Upper lobe of right lung (tissue), 1 donor: ENCODE measurements at regions not wholly inside any gene's neighbourhood (a gene's known extent, or its start where the extent isn't known, plus 50 kb on each side); places are given as distances from the start of the nearest gene placed in this dataset.

Experiments
- ATAC-seq: fragments of 200-7000 bp; cut with Tn5 transposase; one replicate; pipeline ENCODE4 v1.9.1; 2020; ENCODE audit warnings: mild to moderate bottlenecking, moderate library complexity
- DNase-seq: peaks from one replicate; pipeline ENCODE4 v3.0.0-alpha.2; 2020
- H3K27ac ChIP-seq: fragments of 200-600 bp; one replicate; pipeline ENCODE4 v1.8.0; 2022
- H3K27me3 ChIP-seq: fragments of 200-600 bp; one replicate; pipeline ENCODE4 v1.8.0; 2022; ENCODE audit warnings: mild to moderate bottlenecking
- H3K36me3 ChIP-seq: fragments of 200-600 bp; one replicate; pipeline ENCODE4 v1.8.0; 2022
- H3K4me1 ChIP-seq: fragments of 200-600 bp; one replicate; pipeline ENCODE4 v1.8.0; 2022
- H3K4me3 ChIP-seq: fragments of 200-600 bp; one replicate; pipeline ENCODE4 v1.8.0; 2022; ENCODE audit warnings: mild to moderate bottlenecking
- H3K9me3 ChIP-seq: fragments of 200-600 bp; one replicate; pipeline ENCODE4 v1.8.0; 2022
- intact Hi-C: fragments of 100-400 bp; cut with DNase I; formaldehyde crosslinking; loops from one replicate; pipeline ENCODE4 v1.11.0; 2022
- TF ChIP-seq, protein P1 (sequence below): fragments of 200-600 bp; IDR thresholded peaks from one replicate; pipeline ENCODE4 v1.8.0; 2022; ENCODE audit warnings: antibody characterized with exemption
- donor health status: DM: no; HTN: yes; CAD: no; lungs with severe emphysema.

DNA sequence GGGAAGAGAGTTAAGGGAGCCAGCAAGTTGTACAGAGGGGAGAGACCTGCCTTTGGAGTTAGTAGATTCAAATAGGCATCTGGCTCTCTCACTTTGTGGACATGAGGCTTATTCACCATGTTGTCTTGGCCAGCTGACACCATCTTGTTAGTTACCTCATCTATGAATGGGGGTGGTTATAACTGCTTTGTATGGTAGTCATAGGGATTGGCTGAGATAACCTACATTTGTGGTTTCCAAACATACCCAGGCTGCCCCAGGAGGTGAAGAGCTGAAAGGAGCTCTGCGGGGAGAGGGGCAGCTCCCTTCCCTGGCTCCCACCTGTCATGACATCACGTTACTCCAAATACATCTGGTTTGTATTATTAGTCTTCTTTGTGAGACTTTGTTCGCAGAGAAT is 393.3 kb upstream of the AUTS2 start:
- ATAC-seq (no peak), DNase-seq (no peak)
- TF ChIP-seq, protein P1, sequence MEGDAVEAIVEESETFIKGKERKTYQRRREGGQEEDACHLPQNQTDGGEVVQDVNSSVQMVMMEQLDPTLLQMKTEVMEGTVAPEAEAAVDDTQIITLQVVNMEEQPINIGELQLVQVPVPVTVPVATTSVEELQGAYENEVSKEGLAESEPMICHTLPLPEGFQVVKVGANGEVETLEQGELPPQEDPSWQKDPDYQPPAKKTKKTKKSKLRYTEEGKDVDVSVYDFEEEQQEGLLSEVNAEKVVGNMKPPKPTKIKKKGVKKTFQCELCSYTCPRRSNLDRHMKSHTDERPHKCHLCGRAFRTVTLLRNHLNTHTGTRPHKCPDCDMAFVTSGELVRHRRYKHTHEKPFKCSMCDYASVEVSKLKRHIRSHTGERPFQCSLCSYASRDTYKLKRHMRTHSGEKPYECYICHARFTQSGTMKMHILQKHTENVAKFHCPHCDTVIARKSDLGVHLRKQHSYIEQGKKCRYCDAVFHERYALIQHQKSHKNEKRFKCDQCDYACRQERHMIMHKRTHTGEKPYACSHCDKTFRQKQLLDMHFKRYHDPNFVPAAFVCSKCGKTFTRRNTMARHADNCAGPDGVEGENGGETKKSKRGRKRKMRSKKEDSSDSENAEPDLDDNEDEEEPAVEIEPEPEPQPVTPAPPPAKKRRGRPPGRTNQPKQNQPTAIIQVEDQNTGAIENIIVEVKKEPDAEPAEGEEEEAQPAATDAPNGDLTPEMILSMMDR: no peak
- H3K9me3 ChIP-seq: no peaks in the 10 kb centered on the region
- H3K27ac ChIP-seq: no peak overlapping the region
- intact Hi-C loops: no loop called here
- H3K27me3 ChIP-seq: no peaks in the 10 kb centered on the region
- no peak overlapping the region for H3K4me3 ChIP-seq
- H3K36me3 ChIP-seq: no peaks in the 10 kb centered on the region
- H3K4me1 ChIP-seq: no peaks in the 10 kb centered on the region

DNA sequence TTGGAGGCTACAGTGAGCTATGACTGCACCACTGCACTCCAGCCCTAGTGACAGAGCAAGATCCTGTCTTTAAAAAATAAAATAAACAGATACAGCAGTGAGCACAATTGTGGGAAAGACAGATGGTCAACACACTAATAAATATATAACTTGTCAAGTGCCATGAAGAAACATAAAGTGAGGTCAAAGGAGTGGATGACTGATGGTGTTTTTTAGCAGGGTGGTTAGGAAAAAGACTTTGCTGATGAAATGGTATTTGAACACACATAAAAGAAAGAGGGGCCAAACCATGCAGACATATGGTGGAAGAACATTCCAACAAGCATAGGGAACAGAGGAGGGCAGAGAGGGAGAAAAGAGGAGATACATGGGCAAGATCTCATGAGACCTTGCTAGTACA is 392.7 kb upstream of the AUTS2 start:
- no peak for DNase-seq
- Histone ChIP-seq H3K4me3 (no peak overlapping the region), H3K27me3 (no peaks in the 10 kb centered on the region), H3K36me3 (no peaks in the 10 kb centered on the region), H3K9me3 (no peaks in the 10 kb centered on the region), H3K4me1 (no peaks in the 10 kb centered on the region), H3K27ac (no peak overlapping the region)
- intact Hi-C loops: no loop called here
- no peak for ATAC-seq
- TF ChIP-seq, protein P1: no peak

DNA sequence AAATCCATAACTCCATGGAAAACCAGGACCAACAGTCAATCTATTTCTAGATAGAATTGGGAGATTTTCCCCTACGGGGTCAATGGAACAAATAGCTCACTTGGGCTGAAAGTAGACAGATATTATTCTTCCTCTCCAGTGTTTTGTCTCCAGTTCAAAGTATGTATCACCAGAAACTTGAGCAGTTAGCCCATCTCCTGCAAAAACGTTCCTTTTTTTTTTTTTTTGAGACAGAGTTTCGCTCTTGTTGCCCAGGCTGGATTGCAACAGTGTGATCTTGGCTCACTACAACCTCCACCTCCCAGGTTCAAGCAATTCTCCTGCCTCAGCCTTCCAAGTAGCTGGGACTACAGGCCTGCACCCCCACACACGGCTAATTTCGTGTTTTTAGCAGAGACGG is 390.0 kb upstream of the AUTS2 start:
- no peak overlapping the region for H3K27ac ChIP-seq
- TF ChIP-seq, protein P1: no peak
- H3K27me3 ChIP-seq: no peaks in the 10 kb centered on the region
- H3K4me3 ChIP-seq: no peak overlapping the region
- no peak for DNase-seq
- H3K4me1 ChIP-seq: no peaks in the 10 kb centered on the region
- no peaks in the 10 kb centered on the region for H3K36me3 ChIP-seq
- H3K9me3 ChIP-seq: no peaks in the 10 kb centered on the region
- intact Hi-C loops: no loop called here
- no peak for ATAC-seq

DNA sequence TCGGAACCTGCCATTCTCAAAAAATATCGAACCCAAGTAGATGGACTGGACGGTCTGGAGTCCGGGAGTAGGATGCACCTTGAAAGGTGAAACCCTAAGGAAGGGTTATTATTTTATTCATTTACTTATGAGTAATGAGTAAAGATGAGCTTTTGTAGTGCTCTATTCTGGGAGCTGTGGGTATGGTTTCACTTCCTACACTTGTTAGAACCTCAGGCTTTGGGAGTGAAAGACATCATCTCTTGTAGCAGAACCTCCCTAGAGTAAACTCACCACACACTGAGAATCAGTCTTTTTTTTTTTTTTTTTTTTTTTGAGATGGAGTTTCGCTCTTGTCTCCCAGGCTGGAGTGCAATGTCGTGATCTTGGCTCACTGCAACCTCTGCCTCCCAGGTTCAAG is 389.4 kb upstream of the AUTS2 start:
- no peak for ATAC-seq
- TF ChIP-seq, protein P1: no peak
- Histone ChIP-seq H3K4me1 (no peaks in the 10 kb centered on the region), H3K9me3 (no peaks in the 10 kb centered on the region), H3K27ac (no peak overlapping the region), H3K36me3 (no peaks in the 10 kb centered on the region), H3K4me3 (no peak overlapping the region), H3K27me3 (no peaks in the 10 kb centered on the region)
- intact Hi-C loops: no loop called here
- DNase-seq: no peak

DNA sequence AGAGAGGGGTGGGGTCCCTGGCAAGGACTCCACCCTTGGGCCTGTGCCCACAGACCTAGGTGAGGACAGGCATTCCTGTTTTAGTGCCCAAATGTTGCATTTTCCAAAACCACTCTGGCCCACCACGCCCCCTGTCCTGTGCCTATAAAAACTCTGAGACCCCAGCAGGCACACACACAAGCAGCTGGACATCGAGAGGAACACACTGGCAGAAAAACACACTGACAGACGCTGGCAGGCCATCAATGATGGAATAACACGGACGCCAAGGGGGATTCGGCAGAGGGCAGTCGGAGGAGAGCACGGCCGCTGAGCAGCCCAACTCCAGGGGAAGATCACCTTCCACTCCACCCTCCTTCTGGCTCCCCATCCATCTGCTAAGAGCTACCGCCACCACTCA is 386.9 kb upstream of the AUTS2 start:
- DNase-seq: no peak
- no peaks in the 10 kb centered on the region for H3K4me1 ChIP-seq
- no peak for ATAC-seq
- H3K4me3 ChIP-seq: no peak overlapping the region
- no peaks in the 10 kb centered on the region for H3K36me3 ChIP-seq
- TF ChIP-seq, protein P1: no peak
- no peaks in the 10 kb centered on the region for H3K9me3 ChIP-seq
- no peak overlapping the region for H3K27ac ChIP-seq
- intact Hi-C loops: no loop called here
- no peaks in the 10 kb centered on the region for H3K27me3 ChIP-seq

DNA sequence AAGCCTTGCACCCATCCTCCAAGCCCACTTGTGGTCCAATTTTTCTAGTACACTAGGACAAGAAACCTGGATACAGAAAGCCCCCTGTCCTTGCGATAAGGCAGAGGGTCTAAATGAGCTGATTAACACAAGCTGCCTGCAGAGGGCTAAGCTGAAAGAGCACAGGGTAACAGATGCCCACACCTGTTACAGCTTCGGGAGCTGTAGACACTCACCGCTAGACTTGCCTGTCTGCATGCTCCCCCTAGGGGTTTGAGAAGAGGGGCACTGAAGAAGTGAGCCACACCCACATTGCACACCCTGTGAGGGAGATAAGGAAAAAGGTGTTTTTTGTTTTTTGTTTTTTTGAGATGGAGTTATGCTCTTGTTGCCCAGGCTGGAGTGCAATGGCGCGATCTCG is 386.5 kb upstream of the AUTS2 start:
- H3K4me1 ChIP-seq: no peaks in the 10 kb centered on the region
- H3K27ac ChIP-seq: no peak overlapping the region
- H3K4me3 ChIP-seq: no peak overlapping the region
- DNase-seq: no peak
- H3K27me3 ChIP-seq: no peaks in the 10 kb centered on the region
- intact Hi-C loops: no loop called here
- H3K36me3 ChIP-seq: no peaks in the 10 kb centered on the region
- TF ChIP-seq, protein P1: no peak
- no peaks in the 10 kb centered on the region for H3K9me3 ChIP-seq
- no peak for ATAC-seq
